ES-I3 (cell line): ENCODE measurements at regions not wholly inside any gene's neighbourhood (a gene's known extent, or its start where the extent isn't known, plus 50 kb on each side); places are given as distances from the start of the nearest gene placed in this dataset.
"Not testable (repeated sequence)": the region's sequence is repeated elsewhere in the genome, so short reads cannot be mapped to it uniquely, and the experiment has no call there.

Source experiments
- H3K36me3 ChIP-seq: 2 replicates; pipeline ENCODE4 v1.6.1; 2013; ENCODE audit warnings: mild to moderate bottlenecking, low read length, control low read depth, moderate library complexity; ENCODE audit not compliant: insufficient read depth
- H3K4me1 ChIP-seq: 2 replicates; pipeline ENCODE4 v1.6.1; 2013; ENCODE audit warnings: mild to moderate bottlenecking, control low read depth, low read length; ENCODE audit not compliant: insufficient read depth
- H3K9ac ChIP-seq: 2 replicates; pipeline ENCODE4 v1.6.1; 2013; ENCODE audit warnings: low read depth, mild to moderate bottlenecking, low read length, moderate library complexity
- H3K9me3 ChIP-seq: 2 replicates; pipeline ENCODE4 v1.6.1; 2013; ENCODE audit warnings: mild to moderate bottlenecking, low read length, moderate library complexity; ENCODE audit not compliant: control insufficient read depth, insufficient read depth

DNA sequence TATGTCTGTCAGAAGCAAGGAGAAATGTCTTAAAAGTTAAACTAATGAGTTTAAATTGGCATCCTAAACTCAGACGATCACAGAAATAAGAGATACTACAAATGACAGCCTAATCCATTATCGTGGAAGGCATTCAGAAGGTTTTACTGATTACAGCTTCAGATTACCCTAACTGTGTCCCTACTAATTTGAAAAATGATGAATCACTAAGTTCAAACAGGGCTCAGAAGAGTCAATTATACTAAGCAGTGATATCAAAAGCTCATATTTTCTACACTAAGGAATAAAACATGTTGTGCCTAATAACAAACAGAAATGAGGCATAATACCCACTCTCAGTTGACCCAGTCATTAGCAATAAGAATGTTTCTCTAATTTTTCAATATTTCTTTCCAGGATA, 152.0 kb upstream of the NRBF2 start:
- H3K36me3 ChIP-seq = no peaks in the 10 kb centered on the region
- H3K4me1 ChIP-seq = peaks cover 6% of the 10 kb centered on the region; the same call in 1 of the 2 replicates
- H3K9me3 ChIP-seq = no peaks in the 10 kb centered on the region
- H3K9ac ChIP-seq = no peak overlapping the region

DNA sequence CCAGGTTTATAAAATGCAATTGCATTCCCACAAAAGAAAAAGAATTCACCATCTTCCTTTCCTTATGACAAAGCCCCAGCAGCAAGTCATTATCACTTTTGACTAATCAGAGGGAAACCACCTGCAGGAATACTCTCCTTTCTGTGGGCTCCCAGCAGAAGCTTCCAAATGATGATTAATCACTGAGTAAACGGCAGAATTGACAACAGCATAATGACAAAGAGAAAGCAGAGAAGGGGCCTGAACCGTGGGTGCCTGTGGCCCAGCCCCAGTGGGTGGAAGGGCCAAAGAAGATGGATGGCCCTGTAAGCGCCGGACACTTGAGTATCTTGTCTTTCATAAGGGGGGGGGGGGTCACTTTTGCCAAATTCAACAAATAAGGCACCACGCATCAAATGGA, 152.4 kb upstream of the NRBF2 start:
- H3K4me1 ChIP-seq = peaks cover 6% of the 10 kb centered on the region; the same call in 1 of the 2 replicates
- no peaks in the 10 kb centered on the region for H3K9me3 ChIP-seq
- no peak overlapping the region for H3K9ac ChIP-seq
- no peaks in the 10 kb centered on the region for H3K36me3 ChIP-seq

DNA sequence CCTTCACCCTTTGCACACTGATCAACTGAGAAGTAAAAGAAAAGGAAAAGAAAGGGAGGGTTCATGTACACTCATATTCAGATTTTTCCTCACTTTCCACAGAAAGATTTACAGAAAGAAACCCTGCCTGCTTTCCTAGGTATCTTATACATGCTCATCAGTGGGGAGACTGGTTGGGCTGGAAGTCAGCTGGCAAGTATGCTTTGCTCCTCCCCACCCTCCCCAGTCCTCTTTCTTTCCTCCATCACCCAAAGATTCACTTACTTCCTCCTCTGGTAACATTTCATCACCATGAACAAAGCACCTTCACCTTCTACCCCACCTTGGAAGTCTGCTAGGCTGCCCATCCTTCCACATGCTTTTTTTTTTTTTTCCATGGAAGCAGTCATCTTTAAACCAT, 153.2 kb upstream of the NRBF2 start:
- peaks cover 6% of the 10 kb centered on the region; the same call in 1 of the 2 replicates for H3K4me1 ChIP-seq
- no peaks in the 10 kb centered on the region for H3K9me3 ChIP-seq
- no peak overlapping the region for H3K9ac ChIP-seq

DNA sequence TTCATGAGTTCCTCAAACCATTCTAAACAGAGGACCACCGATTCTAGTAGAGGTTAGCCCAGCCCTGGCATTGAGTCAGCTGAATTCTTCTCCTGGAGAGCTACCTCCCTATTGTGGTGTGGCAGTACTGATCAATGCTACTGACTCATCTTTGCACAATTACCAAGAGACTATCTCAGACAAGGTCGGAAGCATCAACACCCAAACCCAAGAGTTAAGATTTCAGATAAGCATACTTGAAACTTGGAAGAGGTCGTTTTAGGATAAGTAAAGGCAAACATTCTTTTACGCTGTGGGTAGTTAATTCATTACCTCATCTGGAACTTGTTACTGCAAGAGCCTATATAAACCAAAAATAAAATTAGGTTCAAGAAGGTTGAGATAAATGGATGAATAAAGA, 154.6 kb upstream of the NRBF2 start:
- Histone ChIP-seq H3K36me3 (no peaks in the 10 kb centered on the region), H3K9ac (no peak overlapping the region), H3K4me1 (peaks cover 6% of the 10 kb centered on the region; the same call in 1 of the 2 replicates), H3K9me3 (no peaks in the 10 kb centered on the region)

More for the DNA sequence above, 153.2 kb upstream of the NRBF2 start:
- no peaks in the 10 kb centered on the region for H3K36me3 ChIP-seq

GRCh38 chr10:62974795-62975194, 158.3 kb upstream of the NRBF2 start:
- H3K4me1 ChIP-seq, H3K9me3 ChIP-seq, H3K36me3 ChIP-seq, H3K9ac ChIP-seq: not testable (repeated sequence)

GRCh38 chr10:62972103-62972502, 155.9 kb upstream of the EGR2 start:
- Histone ChIP-seq H3K9ac (no peak overlapping the region), H3K36me3 (no peaks in the 10 kb centered on the region), H3K4me1 (no peaks in the 10 kb centered on the region), H3K9me3 (no peaks in the 10 kb centered on the region)

GRCh38 chr10:62964026-62964425, 147.9 kb upstream of the EGR2 start:
- Histone ChIP-seq H3K36me3 (no peaks in the 10 kb centered on the region), H3K9ac (no peak overlapping the region), H3K4me1 (no peaks in the 10 kb centered on the region), H3K9me3 (no peaks in the 10 kb centered on the region; the same call in 1 of the 2 replicates)

DNA sequence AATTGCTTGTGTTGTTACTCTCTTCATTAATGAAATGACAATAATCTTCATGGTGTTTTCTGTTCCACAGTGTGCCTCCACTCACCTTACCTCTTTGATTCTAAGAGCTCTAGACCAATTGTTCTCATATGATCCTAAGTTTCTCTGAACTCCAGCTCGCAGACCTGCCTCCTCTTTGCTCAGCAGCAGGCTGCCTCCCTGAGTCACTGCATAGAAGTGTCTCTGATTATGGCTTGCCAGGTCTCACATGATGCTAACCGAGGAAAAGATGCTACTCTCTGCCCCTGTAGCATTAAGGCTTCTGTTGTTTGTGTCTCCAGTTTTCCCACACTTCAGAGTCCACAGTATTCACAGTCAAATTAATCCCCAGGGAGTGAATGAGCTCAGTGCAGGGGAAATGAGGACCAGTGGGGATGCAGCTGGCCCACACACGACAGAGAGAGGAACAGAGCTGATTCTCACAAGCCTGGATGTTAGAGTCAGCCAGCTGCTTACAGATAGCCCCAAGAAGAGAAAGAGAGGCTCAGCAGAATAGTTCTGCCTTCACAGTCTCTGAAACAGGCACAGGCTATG, 145.9 kb upstream of the EGR2 start:
- H3K4me1 ChIP-seq = no peaks in the 10 kb centered on the region
- no peaks in the 10 kb centered on the region; the same call in 1 of the 2 replicates for H3K9me3 ChIP-seq
- H3K36me3 ChIP-seq = no peaks in the 10 kb centered on the region
- H3K9ac ChIP-seq = no peak overlapping the region

DNA sequence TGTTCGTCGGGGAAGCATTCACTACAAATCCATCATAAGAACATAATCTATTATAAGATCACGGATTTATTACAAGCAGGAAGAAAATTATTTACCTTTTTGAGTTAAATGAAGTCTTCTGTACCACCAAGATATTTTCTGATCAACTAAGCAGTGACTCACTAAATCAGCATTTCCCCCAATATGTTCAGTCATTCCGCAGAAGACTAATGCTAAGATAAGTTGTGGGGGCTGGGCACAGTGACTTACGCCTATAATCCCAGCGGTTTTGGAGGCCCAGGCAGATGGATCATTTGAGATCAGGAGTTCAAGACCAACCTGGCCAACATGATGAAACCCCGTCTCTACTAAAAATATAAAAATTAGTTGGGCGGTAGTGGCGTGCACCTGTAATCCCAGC, 144.2 kb upstream of the EGR2 start:
- H3K9ac ChIP-seq = no peak overlapping the region
- no peaks in the 10 kb centered on the region for H3K4me1 ChIP-seq
- H3K9me3 ChIP-seq = no peaks in the 10 kb centered on the region; the same call in 1 of the 2 replicates
- H3K36me3 ChIP-seq = no peaks in the 10 kb centered on the region

DNA sequence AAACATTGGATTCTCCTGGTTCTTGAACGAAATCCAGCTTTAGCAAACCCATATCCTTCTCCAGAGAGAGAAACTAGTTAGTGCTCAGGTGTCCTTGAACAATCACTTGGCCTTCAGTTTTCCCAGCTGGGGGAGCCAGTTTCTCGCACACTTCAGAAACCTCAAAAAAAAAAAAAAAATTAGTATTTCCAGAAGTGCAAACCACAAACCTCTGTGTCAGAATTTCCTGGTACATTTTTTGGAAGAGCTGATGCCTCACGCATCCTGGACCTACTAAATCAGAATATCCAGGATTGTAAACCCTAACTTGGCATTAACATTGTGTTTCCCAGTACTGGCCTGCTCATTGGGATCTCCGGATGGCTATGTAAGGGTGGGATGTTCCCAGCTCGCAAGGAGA, 143.4 kb upstream of the EGR2 start:
- H3K4me1 ChIP-seq = no peaks in the 10 kb centered on the region
- no peaks in the 10 kb centered on the region for H3K36me3 ChIP-seq
- no peak overlapping the region for H3K9ac ChIP-seq
- no peaks in the 10 kb centered on the region; the same call in 1 of the 2 replicates for H3K9me3 ChIP-seq

DNA sequence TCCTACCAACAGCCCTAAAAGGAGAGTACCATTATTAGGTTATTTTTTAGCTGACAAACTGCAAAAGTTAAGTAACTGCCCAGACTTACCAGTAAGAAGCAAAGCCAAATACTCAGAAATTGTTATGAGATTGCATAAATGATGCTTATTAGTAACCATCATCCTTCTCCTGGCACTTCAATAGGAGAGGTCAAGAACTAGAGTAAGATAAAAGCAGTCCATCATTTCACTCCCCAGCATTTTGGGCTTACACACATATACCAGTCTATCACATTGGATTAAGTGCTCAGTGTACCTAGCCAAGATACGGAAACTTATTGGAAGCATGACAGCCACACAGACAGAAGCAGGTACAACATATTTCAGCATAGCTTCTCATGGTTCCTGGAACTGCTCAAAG, 142.8 kb upstream of the EGR2 start:
- Histone ChIP-seq H3K36me3 (no peaks in the 10 kb centered on the region), H3K9me3 (no peaks in the 10 kb centered on the region), H3K4me1 (no peaks in the 10 kb centered on the region), H3K9ac (no peak overlapping the region)

DNA sequence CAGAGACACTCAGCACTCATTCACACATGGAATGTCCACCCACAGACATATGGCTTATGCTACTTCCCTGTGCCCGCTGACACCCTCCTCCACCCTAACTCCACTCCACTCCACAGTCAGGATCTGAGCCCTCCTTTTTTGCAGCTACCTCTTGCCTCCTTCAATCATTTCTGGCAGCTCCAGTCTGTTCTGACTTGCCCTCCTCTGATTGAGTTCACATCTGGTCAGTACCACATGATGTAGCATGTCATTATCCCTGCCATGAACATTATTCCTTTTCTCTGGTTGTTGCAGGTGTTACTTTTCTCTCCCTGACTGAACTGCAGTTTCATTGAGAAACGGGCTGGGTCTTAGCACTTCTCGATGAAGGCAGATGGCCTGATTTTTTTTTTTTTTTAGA, 130.1 kb upstream of the EGR2 start:
- Histone ChIP-seq H3K4me1 (no peaks in the 10 kb centered on the region), H3K9ac (no peak overlapping the region), H3K9me3 (no peaks in the 10 kb centered on the region), H3K36me3 (no peaks in the 10 kb centered on the region)

- H3K36me3 ChIP-seq = no peaks in the 10 kb centered on the region
- no peak overlapping the region for H3K9ac ChIP-seq
- H3K9me3 ChIP-seq = no peaks in the 10 kb centered on the region
- no peaks in the 10 kb centered on the region for H3K4me1 ChIP-seq
Measured at GRCh38 chr10:62939698-62940097, 123.5 kb upstream of the EGR2 start.

DNA sequence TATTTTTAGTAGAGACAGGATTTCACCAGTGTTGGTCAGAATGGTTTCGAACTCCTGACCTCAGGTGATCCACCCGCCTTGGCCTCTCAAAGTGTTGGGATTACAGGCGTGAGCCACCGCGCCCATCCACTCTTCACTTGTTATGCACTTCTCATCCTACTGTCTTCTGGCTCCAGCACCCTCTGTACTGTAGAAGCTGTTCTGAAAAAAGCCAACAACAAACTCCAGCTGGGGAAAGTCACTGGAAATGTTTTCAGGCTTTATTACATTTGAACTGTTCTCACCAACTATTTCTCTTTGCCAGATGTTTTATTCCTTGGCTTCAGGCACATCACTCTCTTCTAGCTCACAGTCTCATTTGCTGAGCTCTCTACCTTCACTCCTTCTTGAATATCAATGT, 122.5 kb upstream of the EGR2 start:
- H3K9me3 ChIP-seq = no peaks in the 10 kb centered on the region
- no peaks in the 10 kb centered on the region for H3K4me1 ChIP-seq
- no peak overlapping the region for H3K9ac ChIP-seq
- H3K36me3 ChIP-seq = no peaks in the 10 kb centered on the region

- H3K9ac ChIP-seq = no peak overlapping the region
- H3K36me3 ChIP-seq = no peaks in the 10 kb centered on the region
- no peaks in the 10 kb centered on the region for H3K4me1 ChIP-seq
- H3K9me3 ChIP-seq = no peaks in the 10 kb centered on the region
Measured at GRCh38 chr10:62937674-62938073, 121.5 kb upstream of the EGR2 start.

GRCh38 chr10:62935022-62935421, 118.9 kb upstream of the EGR2 start:
- Histone ChIP-seq H3K9me3 (no peaks in the 10 kb centered on the region), H3K36me3 (no peaks in the 10 kb centered on the region), H3K4me1 (no peaks in the 10 kb centered on the region), H3K9ac (no peak overlapping the region)
